HCT116 (cell line): ENCODE measurements at regions not wholly inside any gene's neighbourhood (a gene's known extent, or its start where the extent isn't known, plus 50 kb on each side); places are given as distances from the start of the nearest gene placed in this dataset.

Source experiments
- ATAC-seq: fragments of 200-7000 bp; cut with Tn5 transposase; 2 replicates; pipeline ENCODE4 v1.9.1; 2020; ENCODE audit warnings: mild to moderate bottlenecking, moderate library complexity
- BruUV-seq: library from RNA; stranded (reverse); fragments of 400-500 nt; replicated peaks from 2 replicates; lab custom pipeline; 2021; lab: Mats Ljungman, UMichigan
- CTCF ChIA-PET: fragments of 300-600 bp; sonication (Branson Sonifier 250); formaldehyde crosslinking; loops from one replicate; lab custom pipeline; 2021; ENCODE audit warnings: antibody characterized with exemption; lab: Charles Lee
- POLR2A ChIA-PET: fragments of 300-600, 350-600 bp; sonication (Branson Sonifier 250); formaldehyde crosslinking; loops from one replicate; lab custom pipeline; 2021; ENCODE audit warnings: antibody characterized with exemption; lab: Charles Lee
- RAD21 ChIA-PET, 2 experiments: fragments of 300-600 bp; sonication (Branson Sonifier 250); formaldehyde crosslinking; loops; one replicate each; lab custom pipeline; 2023; ENCODE audit warnings: low total read pairs in 2 of 2; ENCODE audit not compliant: uncharacterized antibody in 2 of 2, unreplicated experiment in 2 of 2, low non-redundant PET in 1 of 2; lab: Charles Lee
- DNase-seq: peaks from one replicate; pipeline ENCODE4 v3.0.0-alpha.2; 2010; ENCODE audit warnings: low read depth, low spot score
- H2AFZ ChIP-seq: fragments of 200-600 bp; shearing (Covaris generic), sonication (generic); 2 replicates; pipeline ENCODE4 v1.6.1; 2017; ENCODE audit warnings: low read depth, mixed run types, mixed read lengths, antibody characterized with exemption, low read length; ENCODE audit not compliant: poor library complexity, severe bottlenecking
- H3K27ac ChIP-seq: 2 replicates; pipeline ENCODE4 v1.5.1; 2012; ENCODE audit warnings: low read depth, low read length
- H3K27me3 ChIP-seq: fragments of 200-600 bp; sonication (generic); 2 replicates; pipeline ENCODE4 v1.6.1; 2016; ENCODE audit warnings: mixed run types, low read length, mixed read lengths; ENCODE audit not compliant: insufficient read depth
- H3K36me3 ChIP-seq, 2 experiments: fragments of 200-500 bp in 1 of 2; fragments of 200-600 bp in 1 of 2; sonication (Bioruptor generic) in 1 of 2; sonication (generic) in 1 of 2; 2 replicates each; pipeline versions ENCODE4 v1.5.1 to v1.6.1; 2014 to 2016; ENCODE audit warnings: low read length in 2 of 2, inconsistent platforms in 1 of 2, mixed read lengths in 1 of 2, mixed run types in 1 of 2; ENCODE audit not compliant: insufficient read depth in 2 of 2, control insufficient read depth in 1 of 2
- H3K4me1 ChIP-seq, 2 experiments: fragments of 200-600 bp in 1 of 2; sonication (generic) in 1 of 2; 2 replicates each; pipeline versions ENCODE4 v1.5.1 to v1.6.1; 2012 to 2017; ENCODE audit warnings: low read length in 2 of 2, inconsistent platforms in 1 of 2, mild to moderate bottlenecking in 1 of 2, mixed read lengths in 1 of 2, mixed run types in 1 of 2, moderate library complexity in 1 of 2; ENCODE audit not compliant: insufficient read depth in 2 of 2, control insufficient read depth in 1 of 2
- H3K4me2 ChIP-seq: fragments of 200-600 bp; sonication (generic); 2 replicates; pipeline ENCODE4 v1.6.1; 2017; ENCODE audit warnings: mixed run types, low read length, mixed read lengths
- H3K4me3 ChIP-seq, 2 experiments: fragments of 200-600 bp in 1 of 2; sonication (generic) in 1 of 2; replicated peaks in 1 of 2; 2 replicates each; pipeline ENCODE4 v1.5.1; 2011 to 2016; ENCODE audit warnings: low read length in 2 of 2, control low read depth in 1 of 2, low read depth in 1 of 2, mild to moderate bottlenecking in 1 of 2, mixed read lengths in 1 of 2, mixed run types in 1 of 2
- H3K79me2 ChIP-seq: fragments of 200-600 bp; sonication (generic); 2 replicates; pipeline ENCODE4 v1.6.1; 2017; ENCODE audit warnings: mild to moderate bottlenecking, mixed run types, low read length, moderate library complexity, mixed read lengths; ENCODE audit not compliant: insufficient read depth
- H3K9ac ChIP-seq: fragments of 200-600 bp; sonication (generic); 2 replicates; pipeline ENCODE4 v1.6.1; 2016; ENCODE audit warnings: low read length, mixed read lengths
- H3K9me2 ChIP-seq: fragments of 200-600 bp; sonication (generic), shearing (Covaris generic); 2 replicates; pipeline ENCODE4 v1.6.1; 2017; ENCODE audit warnings: mixed run types, mild to moderate bottlenecking, moderate library complexity; ENCODE audit not compliant: insufficient read depth
- H3K9me3 ChIP-seq, 2 experiments: fragments of 200-500 bp in 1 of 2; fragments of 200-600 bp in 1 of 2; sonication (Bioruptor generic) in 1 of 2; sonication (generic) in 1 of 2; 2 replicates each; pipeline ENCODE4 v1.6.1; 2014 to 2017; ENCODE audit warnings: low read length in 2 of 2, mixed read lengths in 2 of 2, inconsistent platforms in 1 of 2, low read depth in 1 of 2, mild to moderate bottlenecking in 1 of 2, mixed run types in 1 of 2, moderate library complexity in 1 of 2; ENCODE audit not compliant: control insufficient read depth in 1 of 2, insufficient read depth in 1 of 2
- H4K20me1 ChIP-seq: fragments of 200-600 bp; sonication (generic), shearing (Covaris generic); 2 replicates; pipeline ENCODE4 v1.6.1; 2017; ENCODE audit warnings: mixed run types, mild to moderate bottlenecking, moderate library complexity; ENCODE audit not compliant: insufficient read depth
- CBX3 ChIP-seq: IDR thresholded peaks from 2 replicates; pipeline ENCODE4 v1.6.1; 2012; ENCODE audit warnings: low read depth
- CEBPB ChIP-seq: IDR thresholded peaks from 2 replicates; pipeline ENCODE4 v1.6.1; 2012; ENCODE audit warnings: low read depth
- EGR1 ChIP-seq: IDR thresholded peaks from 2 replicates; pipeline ENCODE4 v1.6.1; 2012; ENCODE audit warnings: low read depth
- ELF1 ChIP-seq: IDR thresholded peaks from 2 replicates; pipeline ENCODE4 v1.6.1; 2012; ENCODE audit warnings: low read depth, borderline replicate concordance
- EZH2 ChIP-seq: fragments of 200-600 bp; sonication (generic); IDR thresholded peaks from 2 replicates; pipeline ENCODE4 v1.6.1; 2017; ENCODE audit warnings: antibody characterized with exemption, mixed run types
- EZH2phosphoT487 ChIP-seq: fragments of 200-600 bp; IDR thresholded peaks from 2 replicates; pipeline ENCODE4 v1.6.1; 2018; ENCODE audit warnings: antibody characterized with exemption, borderline replicate concordance
- FOSL1 ChIP-seq: IDR thresholded peaks from 2 replicates; pipeline ENCODE4 v1.6.1; 2012; ENCODE audit warnings: low read depth
- JUND ChIP-seq: IDR thresholded peaks from 2 replicates; pipeline ENCODE4 v1.6.1; 2012
- SIN3A ChIP-seq: IDR thresholded peaks from 2 replicates; pipeline ENCODE4 v1.6.1; 2012; ENCODE audit warnings: low read depth
- SRF ChIP-seq: IDR thresholded peaks from 2 replicates; pipeline ENCODE4 v1.6.1; 2012; ENCODE audit warnings: low read depth
- TCF7L2 ChIP-seq: IDR thresholded peaks from 2 replicates; pipeline ENCODE4 v1.7.0; 2011; ENCODE audit warnings: borderline replicate concordance, inconsistent platforms; ENCODE audit not compliant: insufficient read depth, insufficient read length; ENCODE audit errors: extremely low read depth
- ZFX ChIP-seq: fragments of 450-650 bp; IDR thresholded peaks from 2 replicates; pipeline ENCODE4 v1.6.1; 2017
- ZNF274 ChIP-seq: fragments of 200-500 bp; sonication (Bioruptor generic); IDR thresholded peaks from 2 replicates; pipeline ENCODE4 v1.6.1; 2014; ENCODE audit warnings: mild to moderate bottlenecking, low read depth, low read length, inconsistent platforms
- intact Hi-C: fragments of 100-400 bp; cut with micrococcal nuclease; formaldehyde crosslinking; loops from 2 replicates; pipeline ENCODE4 v1.10.0; 2022
- TF ChIP-seq, protein P1 (sequence below): IDR thresholded peaks from 2 replicates; pipeline ENCODE4 v1.6.1; 2012
- TF ChIP-seq, protein P2 (sequence below): IDR thresholded peaks from 2 replicates; pipeline ENCODE4 v1.6.1; 2012; ENCODE audit warnings: low read depth
- TF ChIP-seq, protein P3 (sequence below): IDR thresholded peaks from 2 replicates; pipeline ENCODE4 v1.6.1; 2012

DNA sequence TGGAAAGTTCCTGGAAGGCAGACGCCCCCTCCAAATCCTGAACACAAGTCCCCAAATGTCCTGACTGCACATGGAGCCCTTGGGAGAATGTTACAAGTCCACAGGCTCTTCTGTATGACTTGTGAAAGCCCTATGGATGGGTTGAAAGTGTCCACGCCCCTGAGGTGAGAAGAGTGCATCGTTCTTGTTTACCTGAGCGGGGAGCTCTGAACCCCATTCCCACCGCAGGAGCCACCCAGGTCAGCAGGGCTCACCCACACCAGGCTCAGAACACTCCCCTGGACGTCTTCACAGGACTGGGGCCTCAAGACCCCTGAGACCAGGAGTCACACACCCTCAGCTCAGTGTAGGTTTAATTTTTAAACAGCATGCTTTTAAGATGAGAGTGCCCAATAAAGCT lies 84.2 kb upstream of the TMEM18 start:
- ATAC-seq (no peak), DNase-seq (no peak)
- intact Hi-C loops, result no loop called here
- Histone ChIP-seq H3K9me2 (no peaks in the 10 kb centered on the region), H3K79me2 (no peaks in the 10 kb centered on the region), H3K27me3 (peaks cover 5% of the 10 kb centered on the region; the same call in 1 of the 2 replicates), H4K20me1 (no peaks in the 10 kb centered on the region), H3K4me3 (no peak overlapping the region), H3K27ac (no peak overlapping the region), H2AFZ (no peak overlapping the region), H3K36me3 (no peaks in the 10 kb centered on the region), H3K4me1 (no peaks in the 10 kb centered on the region), H3K9me3 (no peaks in the 10 kb centered on the region), H3K9ac (no peak overlapping the region), H3K4me2 (no peak overlapping the region)
- ChIA-PET POLR2A (no interaction called here), CTCF (no interaction called here), RAD21 (no interaction called here)
- BruUV-seq, result no TSS peak
- TF ChIP-seq, protein P1, sequence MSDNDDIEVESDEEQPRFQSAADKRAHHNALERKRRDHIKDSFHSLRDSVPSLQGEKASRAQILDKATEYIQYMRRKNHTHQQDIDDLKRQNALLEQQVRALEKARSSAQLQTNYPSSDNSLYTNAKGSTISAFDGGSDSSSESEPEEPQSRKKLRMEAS, result no peak
- TF ChIP-seq SIN3A (no peak), ZFX (no peak), FOSL1 (no peak), JUND (no peak), ZNF274 (no peak), ELF1 (no peak), SRF (no peak), EZH2 (no peak), CBX3 (no peak), TCF7L2 (no peak), CEBPB (no peak), EGR1 (no peak), EZH2phosphoT487 (no peak)
- TF ChIP-seq, protein P2, sequence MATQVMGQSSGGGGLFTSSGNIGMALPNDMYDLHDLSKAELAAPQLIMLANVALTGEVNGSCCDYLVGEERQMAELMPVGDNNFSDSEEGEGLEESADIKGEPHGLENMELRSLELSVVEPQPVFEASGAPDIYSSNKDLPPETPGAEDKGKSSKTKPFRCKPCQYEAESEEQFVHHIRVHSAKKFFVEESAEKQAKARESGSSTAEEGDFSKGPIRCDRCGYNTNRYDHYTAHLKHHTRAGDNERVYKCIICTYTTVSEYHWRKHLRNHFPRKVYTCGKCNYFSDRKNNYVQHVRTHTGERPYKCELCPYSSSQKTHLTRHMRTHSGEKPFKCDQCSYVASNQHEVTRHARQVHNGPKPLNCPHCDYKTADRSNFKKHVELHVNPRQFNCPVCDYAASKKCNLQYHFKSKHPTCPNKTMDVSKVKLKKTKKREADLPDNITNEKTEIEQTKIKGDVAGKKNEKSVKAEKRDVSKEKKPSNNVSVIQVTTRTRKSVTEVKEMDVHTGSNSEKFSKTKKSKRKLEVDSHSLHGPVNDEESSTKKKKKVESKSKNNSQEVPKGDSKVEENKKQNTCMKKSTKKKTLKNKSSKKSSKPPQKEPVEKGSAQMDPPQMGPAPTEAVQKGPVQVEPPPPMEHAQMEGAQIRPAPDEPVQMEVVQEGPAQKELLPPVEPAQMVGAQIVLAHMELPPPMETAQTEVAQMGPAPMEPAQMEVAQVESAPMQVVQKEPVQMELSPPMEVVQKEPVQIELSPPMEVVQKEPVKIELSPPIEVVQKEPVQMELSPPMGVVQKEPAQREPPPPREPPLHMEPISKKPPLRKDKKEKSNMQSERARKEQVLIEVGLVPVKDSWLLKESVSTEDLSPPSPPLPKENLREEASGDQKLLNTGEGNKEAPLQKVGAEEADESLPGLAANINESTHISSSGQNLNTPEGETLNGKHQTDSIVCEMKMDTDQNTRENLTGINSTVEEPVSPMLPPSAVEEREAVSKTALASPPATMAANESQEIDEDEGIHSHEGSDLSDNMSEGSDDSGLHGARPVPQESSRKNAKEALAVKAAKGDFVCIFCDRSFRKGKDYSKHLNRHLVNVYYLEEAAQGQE, result no peak
- TF ChIP-seq, protein P3, sequence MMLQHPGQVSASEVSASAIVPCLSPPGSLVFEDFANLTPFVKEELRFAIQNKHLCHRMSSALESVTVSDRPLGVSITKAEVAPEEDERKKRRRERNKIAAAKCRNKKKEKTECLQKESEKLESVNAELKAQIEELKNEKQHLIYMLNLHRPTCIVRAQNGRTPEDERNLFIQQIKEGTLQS, result no peak
